K562 (cell line): ENCODE measurements at regions not wholly inside any gene's neighbourhood (a gene's known extent, or its start where the extent isn't known, plus 50 kb on each side); places are given as distances from the start of the nearest gene placed in this dataset.

Experiments used
- CBX5 ChIP-seq: IDR thresholded peaks from 2 replicates; pipeline ENCODE4 v1.6.1; 2014; ENCODE audit warnings: low read depth, borderline replicate concordance
- CTCF ChIP-seq, 3 experiments: IDR thresholded peaks in 2 of 3; conservative IDR thresholded peaks in 1 of 3; 2 replicates each; pipeline ENCODE4 v1.5.1; 2011 to 2012; ENCODE audit warnings: low read length in 3 of 3, mild to moderate bottlenecking in 3 of 3, control low read depth in 2 of 3, improper control_type of control experiment in 1 of 3, inconsistent platforms in 1 of 3, low read depth in 1 of 3, mixed read lengths in 1 of 3, moderate library complexity in 1 of 3; ENCODE audit not compliant: insufficient read depth in 2 of 3
- E2F6 ChIP-seq, 2 experiments: IDR thresholded peaks; 2 replicates each; pipeline ENCODE4 v1.6.1; 2011; ENCODE audit warnings: borderline replicate concordance in 1 of 2, control low read depth in 1 of 2, low read depth in 1 of 2, low read length in 1 of 2, mild to moderate bottlenecking in 1 of 2, mixed read lengths in 1 of 2, moderate library complexity in 1 of 2; ENCODE audit not compliant: insufficient read depth in 1 of 2, insufficient read length in 1 of 2, poor library complexity in 1 of 2, severe bottlenecking in 1 of 2; ENCODE audit errors: extremely low read depth in 1 of 2
- HBP1 ChIP-seq: fragments of 450-650 bp; formaldehyde crosslinking; IDR thresholded peaks from 2 replicates; pipeline ENCODE4 v1.4.0; 2022; ENCODE audit warnings: missing genetic modification characterization
- MITF ChIP-seq: IDR thresholded peaks from 2 replicates; pipeline ENCODE4 v1.6.1; 2014; ENCODE audit warnings: antibody characterized with exemption
- NFRKB ChIP-seq: fragments of 450-650 bp; IDR thresholded peaks from 2 replicates; pipeline ENCODE4 v1.6.1; 2016; ENCODE audit warnings: low read depth
- RAD21 ChIP-seq, 2 experiments: fragments of 250-450 bp in 1 of 2; fragments of 450-650 bp in 1 of 2; sonication (Bioruptor Pico) in 1 of 2; formaldehyde crosslinking in 1 of 2; IDR thresholded peaks in 1 of 2; conservative IDR thresholded peaks in 1 of 2; 2 replicates each; pipeline versions ENCODE4 v1.4.0 to v1.8.0; 2020 to 2022; ENCODE audit warnings: mild to moderate bottlenecking in 2 of 2, moderate library complexity in 1 of 2
- RCOR1 ChIP-seq, 2 experiments: IDR thresholded peaks; 2 replicates each; pipeline ENCODE4 v1.6.1; 2012; ENCODE audit warnings: low read depth in 2 of 2, low read length in 2 of 2, borderline replicate concordance in 1 of 2, improper control_type of control experiment in 1 of 2
- SAFB2 ChIP-seq: fragments of 200-400 bp; formaldehyde crosslinking; IDR thresholded peaks from 2 replicates; pipeline ENCODE4 v1.6.1; 2018; ENCODE audit warnings: borderline replicate concordance, low read length, low read depth, moderate library complexity; ENCODE audit not compliant: severe bottlenecking
- SLC30A9 ChIP-seq: fragments of 250-450 bp; sonication (Bioruptor Pico); IDR thresholded peaks from 2 replicates; pipeline ENCODE4 v1.8.0; 2022; ENCODE audit warnings: mild to moderate bottlenecking, moderate library complexity
- SMAD4 ChIP-seq: fragments of 250-450 bp; sonication (Bioruptor Pico); conservative IDR thresholded peaks from 2 replicates; pipeline ENCODE4 v1.8.0; 2021; ENCODE audit warnings: inconsistent platforms, mild to moderate bottlenecking, moderate library complexity
- SMARCA4 ChIP-seq: fragments of 450-650 bp; IDR thresholded peaks from 2 replicates; pipeline ENCODE4 v1.6.1; 2016
- U2AF1 ChIP-seq: fragments of 200-400 bp; formaldehyde crosslinking; optimal IDR thresholded peaks from 2 replicates; pipeline ENCODE3; 2017; ENCODE audit warnings: mild to moderate bottlenecking, low read depth, low read length, moderate library complexity
- ZBTB26 ChIP-seq: fragments of 450-650 bp; formaldehyde crosslinking; IDR thresholded peaks from 2 replicates; pipeline ENCODE4 v1.4.0; 2022; ENCODE audit warnings: missing genetic modification characterization
- ZNF511 ChIP-seq: sonication (generic); formaldehyde crosslinking; IDR thresholded peaks from 2 replicates; pipeline ENCODE4 v1.8.0; 2022; ENCODE audit warnings: mild to moderate bottlenecking, missing genetic modification reagents
- ZNF512 ChIP-seq: IDR thresholded peaks from 2 replicates; pipeline ENCODE4 v1.6.1; 2016; ENCODE audit warnings: missing genetic modification characterization, missing compliant biosample characterization

GRCh38 chr6:154613137-154613676 lies 102.7 kb upstream of the CNKSR3 start (continued):
- no peak for TF ChIP-seq RAD21 (CRISPR knock-in tag; conservative IDR thresholded peaks at IDR 0.05 in 1 of 2, IDR thresholded peaks at IDR 0.05 in 1 of 2)
- TF ChIP-seq NFRKB, result 0 out of 2 replicates have a peak, but pooled peaks have one; percentile 36
- TF ChIP-seq ZNF512, result no peak
- no peak for TF ChIP-seq SAFB2
- TF ChIP-seq E2F6 (IDR thresholded peaks at IDR 0.05; ENCODE audit: borderline replicate concordance in 1 of 2, extremely low read depth in 1 of 2, insufficient read depth in 1 of 2, insufficient read length in 1 of 2, low read depth in 1 of 2, low read length in 1 of 2, poor library complexity in 1 of 2, severe bottlenecking in 1 of 2), result peak; percentile 31 to 52
- TF ChIP-seq CBX5, result no peak; the same call in 1 of the 2 replicates
- no peak for TF ChIP-seq ZNF511 (CRISPR knock-in tag)
- no peak for TF ChIP-seq ZBTB26
- peak; percentile 83 for TF ChIP-seq SMARCA4
- TF ChIP-seq SLC30A9 (CRISPR knock-in tag), result no peak
- TF ChIP-seq SMAD4 (CRISPR knock-in tag), result no peak
- no peak; the same call in 1 of the 2 replicates for TF ChIP-seq MITF
- TF ChIP-seq CTCF (IDR thresholded peaks at IDR 0.05 in 2 of 3, conservative IDR thresholded peaks at IDR 0.05 in 1 of 3; ENCODE audit: insufficient read depth in 2 of 3, low read depth in 1 of 3, low read length in 3 of 3), result no peak
- no peak for TF ChIP-seq U2AF1
- TF ChIP-seq HBP1 (CRISPR knock-in tag), result no peak
- TF ChIP-seq RCOR1 (IDR thresholded peaks at IDR 0.05; ENCODE audit: borderline replicate concordance in 1 of 2, low read depth in 2 of 2, low read length in 2 of 2), result no peak
